ENCODE measurements at regions not wholly inside any gene's neighbourhood (a gene's known extent, or its start where the extent isn't known, plus 50 kb on each side); places are given as distances from the start of the nearest gene placed in this dataset.
"Not testable (repeated sequence)": the region's sequence is repeated elsewhere in the genome, so short reads cannot be mapped to it uniquely, and the experiment has no call there.

DNA sequence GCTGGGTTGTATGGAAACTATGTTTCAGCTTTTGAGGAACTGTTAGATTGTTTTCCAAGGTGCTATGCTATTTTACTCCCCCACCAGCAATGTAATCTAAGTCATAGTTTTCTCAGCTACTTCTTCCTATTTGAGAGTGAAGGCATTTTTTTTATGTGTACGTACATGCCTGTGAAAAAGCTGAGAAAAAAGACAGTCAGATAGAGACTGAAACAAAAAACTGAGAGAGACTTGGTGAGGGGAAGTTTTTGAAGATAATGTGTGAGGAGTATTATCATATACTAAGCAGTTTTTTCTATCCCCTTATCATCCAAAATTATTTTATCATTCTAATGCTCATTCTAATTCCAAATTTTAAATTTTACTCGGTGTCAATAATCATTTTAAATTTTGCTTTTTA, 780.0 kb downstream of the BCKDHB start:
- Histone ChIP-seq H3K27me3 (ENCODE audit: low read length) (no peaks in the 10 kb centered on the region), H3K9ac (ENCODE audit: low read length) (no peak overlapping the region), H2AFZ (ENCODE audit: low read length) (no peak overlapping the region), H3K79me2 (ENCODE audit: low read length) (no peaks in the 10 kb centered on the region), H3K9me3 (ENCODE audit: low read length) (no peaks in the 10 kb centered on the region; the same call in 1 of the 2 replicates), H3K4me2 (ENCODE audit: low read depth, low read length, poor library complexity, severe bottlenecking) (no peak overlapping the region), H4K20me1 (ENCODE audit: insufficient read depth, low read depth, low read length) (no peaks in the 10 kb centered on the region), H3K4me3 (ENCODE audit: low read length) (no peak overlapping the region), H3K9me2 (replicated peaks; ENCODE audit: insufficient read depth, low read length) (no peaks in the 10 kb centered on the region), H3K4me1 (ENCODE audit: low read length) (no peaks in the 10 kb centered on the region), H3K27ac (ENCODE audit: low read length) (no peak overlapping the region), H3K36me3 (ENCODE audit: insufficient read depth, low read length) (no peaks in the 10 kb centered on the region)
- no peak for DNase-seq

DNA sequence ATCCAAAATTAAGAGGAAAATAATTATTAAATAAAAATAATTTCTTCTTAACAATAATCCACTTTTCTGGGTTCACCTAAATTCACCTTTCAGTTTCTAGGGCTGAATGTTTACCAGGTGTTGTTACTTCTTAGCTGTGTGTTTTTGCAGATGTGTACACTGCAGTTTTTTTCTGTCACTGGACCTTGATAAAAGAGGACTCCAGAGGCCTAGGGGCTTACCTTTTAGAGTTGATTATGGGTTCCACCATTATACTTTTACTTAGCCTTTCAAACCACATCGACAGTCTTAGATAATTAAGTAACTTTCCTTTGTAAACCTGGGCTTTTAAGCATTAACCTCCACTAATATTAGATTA, 766.5 kb downstream of the BCKDHB start:
- Histone ChIP-seq H3K4me3 (ENCODE audit: low read length) (no peak overlapping the region), H3K79me2 (ENCODE audit: low read length) (no peaks in the 10 kb centered on the region), H3K27me3 (ENCODE audit: low read length) (no peaks in the 10 kb centered on the region), H4K20me1 (ENCODE audit: insufficient read depth, low read depth, low read length) (no peaks in the 10 kb centered on the region), H3K4me2 (ENCODE audit: low read depth, low read length, poor library complexity, severe bottlenecking) (no peak overlapping the region), H2AFZ (ENCODE audit: low read length) (no peak overlapping the region), H3K36me3 (ENCODE audit: insufficient read depth, low read length) (no peaks in the 10 kb centered on the region), H3K9me3 (ENCODE audit: low read length) (peaks cover 3% of the 10 kb centered on the region; the same call in 1 of the 2 replicates), H3K9ac (ENCODE audit: low read length) (no peak overlapping the region), H3K9me2 (replicated peaks; ENCODE audit: insufficient read depth, low read length) (no peaks in the 10 kb centered on the region), H3K4me1 (ENCODE audit: low read length) (no peaks in the 10 kb centered on the region), H3K27ac (ENCODE audit: low read length) (no peak overlapping the region)
- DNase-seq, result no peak

DNA sequence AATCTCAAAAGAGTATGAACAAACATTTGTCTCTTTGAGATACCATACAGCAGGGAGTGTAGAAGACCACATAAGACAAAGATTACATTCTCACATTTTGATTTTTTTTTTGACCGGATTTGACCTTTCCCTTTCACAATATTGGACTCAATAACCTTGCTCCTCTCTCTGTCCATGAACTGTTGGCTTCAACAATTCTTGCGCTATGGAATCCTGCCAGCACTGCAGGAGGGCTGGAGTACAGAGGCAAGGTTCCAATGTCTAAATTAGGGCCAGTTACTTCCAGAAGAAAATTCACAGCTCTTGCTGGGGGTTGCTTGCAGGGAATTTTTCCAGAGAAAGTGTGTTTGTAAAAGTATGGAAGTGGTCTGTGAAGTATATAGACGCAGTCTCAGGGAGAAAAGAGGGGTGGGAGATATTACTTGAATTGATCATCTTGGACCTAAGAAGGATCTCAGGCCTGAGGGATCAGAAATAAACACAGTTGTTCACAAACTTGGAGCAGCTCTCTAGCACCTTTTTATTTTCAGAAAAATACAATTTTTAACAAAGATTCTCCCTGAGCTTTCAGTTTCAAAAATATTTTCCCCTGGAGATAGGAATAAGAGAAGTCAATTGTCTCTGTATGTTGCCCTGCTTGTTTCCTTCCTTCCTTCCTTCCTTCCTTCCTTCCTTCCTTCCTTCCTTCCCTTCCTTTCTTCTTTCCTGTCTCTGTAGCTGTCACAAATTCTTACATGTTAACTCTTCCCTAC, 765.9 kb downstream of the BCKDHB start:
- no peak overlapping the region for H2AFZ ChIP-seq (ENCODE audit: low read length)
- no peak overlapping the region for H3K27ac ChIP-seq (ENCODE audit: low read length)
- no peak overlapping the region for H3K9ac ChIP-seq (ENCODE audit: low read length)
- H3K4me2 ChIP-seq (ENCODE audit: low read depth, low read length, poor library complexity, severe bottlenecking), result no peak overlapping the region
- H3K4me3 ChIP-seq (ENCODE audit: low read length), result no peak overlapping the region
- no peak for DNase-seq
- no peaks in the 10 kb centered on the region for H3K9me2 ChIP-seq (replicated peaks; ENCODE audit: insufficient read depth, low read length)
- H3K27me3 ChIP-seq (ENCODE audit: low read length), result no peaks in the 10 kb centered on the region
- no peaks in the 10 kb centered on the region for H4K20me1 ChIP-seq (ENCODE audit: insufficient read depth, low read depth, low read length)
- H3K4me1 ChIP-seq (ENCODE audit: low read length), result no peaks in the 10 kb centered on the region
- H3K9me3 ChIP-seq (ENCODE audit: low read length), result peaks cover 3% of the 10 kb centered on the region; the same call in 1 of the 2 replicates
- no peaks in the 10 kb centered on the region for H3K79me2 ChIP-seq (ENCODE audit: low read length)
- H3K36me3 ChIP-seq (ENCODE audit: insufficient read depth, low read length), result no peaks in the 10 kb centered on the region

GRCh38 chr6:80862756-80863155, 756.3 kb downstream of the BCKDHB start:
- Histone ChIP-seq H3K27ac (ENCODE audit: low read length) (no peak overlapping the region), H3K4me1 (ENCODE audit: low read length) (no peaks in the 10 kb centered on the region), H3K9ac (ENCODE audit: low read length) (no peak overlapping the region), H3K4me2 (ENCODE audit: low read depth, low read length, poor library complexity, severe bottlenecking) (no peak overlapping the region), H3K9me3 (ENCODE audit: low read length) (0 out of 2 replicates have a peak, but pooled peaks cover 3% of the 10 kb centered on the region), H3K79me2 (ENCODE audit: low read length) (no peaks in the 10 kb centered on the region), H3K9me2 (replicated peaks; ENCODE audit: insufficient read depth, low read length) (no peaks in the 10 kb centered on the region), H3K36me3 (ENCODE audit: insufficient read depth, low read length) (no peaks in the 10 kb centered on the region), H4K20me1 (ENCODE audit: insufficient read depth, low read depth, low read length) (no peaks in the 10 kb centered on the region), H2AFZ (ENCODE audit: low read length) (no peak overlapping the region), H3K27me3 (ENCODE audit: low read length) (no peaks in the 10 kb centered on the region), H3K4me3 (ENCODE audit: low read length) (no peak overlapping the region)
- DNase-seq, result no peak

DNA sequence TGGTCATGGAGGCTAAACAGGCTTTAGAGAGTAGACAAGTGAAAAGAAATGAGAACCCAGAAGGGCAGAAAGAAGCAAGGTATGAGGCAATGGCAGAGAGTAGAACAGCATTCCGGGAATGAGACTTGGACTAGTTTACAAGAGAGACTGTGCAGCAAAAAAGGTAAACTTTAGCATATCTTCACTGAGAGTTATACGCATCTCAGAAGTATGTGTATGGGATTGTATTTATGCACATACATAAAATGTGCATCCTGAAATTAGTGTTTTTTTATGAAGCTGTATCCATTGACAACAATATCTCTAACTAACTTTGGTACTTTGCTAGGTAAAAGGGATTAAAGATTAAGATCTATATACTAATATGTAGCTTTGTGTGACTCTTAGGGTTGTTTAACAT, 753.6 kb downstream of the BCKDHB start:
- no peaks in the 10 kb centered on the region for H3K27me3 ChIP-seq (ENCODE audit: low read length)
- DNase-seq, result no peak
- no peak overlapping the region for H3K4me2 ChIP-seq (ENCODE audit: low read depth, low read length, poor library complexity, severe bottlenecking)
- H4K20me1 ChIP-seq (ENCODE audit: insufficient read depth, low read depth, low read length), result no peaks in the 10 kb centered on the region
- 0 out of 2 replicates have a peak, but pooled peaks cover 3% of the 10 kb centered on the region for H3K9me3 ChIP-seq (ENCODE audit: low read length)
- H2AFZ ChIP-seq (ENCODE audit: low read length), result no peak overlapping the region
- no peaks in the 10 kb centered on the region for H3K79me2 ChIP-seq (ENCODE audit: low read length)
- no peak overlapping the region for H3K9ac ChIP-seq (ENCODE audit: low read length)
- no peak overlapping the region for H3K27ac ChIP-seq (ENCODE audit: low read length)
- H3K9me2 ChIP-seq (replicated peaks; ENCODE audit: insufficient read depth, low read length), result no peaks in the 10 kb centered on the region
- no peaks in the 10 kb centered on the region for H3K36me3 ChIP-seq (ENCODE audit: insufficient read depth, low read length)
- H3K4me3 ChIP-seq (ENCODE audit: low read length), result no peak overlapping the region
- H3K4me1 ChIP-seq (ENCODE audit: low read length), result no peaks in the 10 kb centered on the region

DNA sequence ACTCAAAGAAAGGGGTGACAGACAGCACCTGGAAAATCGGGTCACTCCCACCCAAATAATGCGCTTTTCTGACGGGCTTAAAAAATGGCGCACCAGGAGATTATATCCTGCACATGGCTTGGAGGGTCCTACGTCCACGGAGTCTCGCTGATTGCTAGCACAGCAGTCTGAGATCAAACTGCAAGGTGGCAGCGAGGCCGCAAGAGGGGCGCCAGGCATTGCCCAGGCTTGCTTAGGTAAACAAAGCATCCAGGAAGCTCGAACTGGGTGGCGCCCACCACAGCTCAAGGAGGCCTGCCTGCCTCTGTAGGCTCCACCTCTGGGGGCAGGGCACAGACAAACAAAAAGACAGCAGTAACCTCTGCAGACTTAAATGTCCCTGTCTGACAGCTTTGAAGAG, 741.5 kb downstream of the BCKDHB start:
- H2AFZ ChIP-seq (ENCODE audit: low read length); H3K4me1 ChIP-seq (ENCODE audit: low read length); H3K4me3 ChIP-seq (ENCODE audit: low read length); H4K20me1 ChIP-seq (ENCODE audit: insufficient read depth, low read depth, low read length); H3K9me2 ChIP-seq (replicated peaks; ENCODE audit: insufficient read depth, low read length); H3K9ac ChIP-seq (ENCODE audit: low read length); H3K36me3 ChIP-seq (ENCODE audit: insufficient read depth, low read length); H3K27me3 ChIP-seq (ENCODE audit: low read length); H3K4me2 ChIP-seq (ENCODE audit: low read depth, low read length, poor library complexity, severe bottlenecking); DNase-seq; H3K27ac ChIP-seq (ENCODE audit: low read length); H3K79me2 ChIP-seq (ENCODE audit: low read length): not testable (repeated sequence)
- H3K9me3 ChIP-seq (ENCODE audit: low read length), result peaks cover 18% of the 10 kb centered on the region

GRCh38 chr6:80832337-80832736, 725.9 kb downstream of the BCKDHB start:
- Histone ChIP-seq H4K20me1 (ENCODE audit: insufficient read depth, low read depth, low read length) (no peaks in the 10 kb centered on the region), H3K79me2 (ENCODE audit: low read length) (no peaks in the 10 kb centered on the region), H2AFZ (ENCODE audit: low read length) (no peak overlapping the region), H3K9me3 (ENCODE audit: low read length) (no peaks in the 10 kb centered on the region), H3K9me2 (replicated peaks; ENCODE audit: insufficient read depth, low read length) (no peaks in the 10 kb centered on the region), H3K27ac (ENCODE audit: low read length) (no peak overlapping the region), H3K4me3 (ENCODE audit: low read length) (no peak overlapping the region), H3K4me1 (ENCODE audit: low read length) (no peaks in the 10 kb centered on the region), H3K27me3 (ENCODE audit: low read length) (no peaks in the 10 kb centered on the region), H3K9ac (ENCODE audit: low read length) (no peak overlapping the region), H3K36me3 (ENCODE audit: insufficient read depth, low read length) (no peaks in the 10 kb centered on the region), H3K4me2 (ENCODE audit: low read depth, low read length, poor library complexity, severe bottlenecking) (no peak overlapping the region)
- DNase-seq, result no peak

- Histone ChIP-seq H3K27me3 (ENCODE audit: low read length) (no peaks in the 10 kb centered on the region), H3K36me3 (ENCODE audit: insufficient read depth, low read length) (no peaks in the 10 kb centered on the region), H3K79me2 (ENCODE audit: low read length) (no peaks in the 10 kb centered on the region), H3K4me2 (ENCODE audit: low read depth, low read length, poor library complexity, severe bottlenecking) (no peak overlapping the region), H3K9ac (ENCODE audit: low read length) (no peak overlapping the region), H3K9me2 (replicated peaks; ENCODE audit: insufficient read depth, low read length) (no peaks in the 10 kb centered on the region), H3K27ac (ENCODE audit: low read length) (no peak overlapping the region), H3K4me3 (ENCODE audit: low read length) (no peak overlapping the region), H4K20me1 (ENCODE audit: insufficient read depth, low read depth, low read length) (no peaks in the 10 kb centered on the region), H3K4me1 (ENCODE audit: low read length) (no peaks in the 10 kb centered on the region), H2AFZ (ENCODE audit: low read length) (no peak overlapping the region), H3K9me3 (ENCODE audit: low read length) (no peaks in the 10 kb centered on the region; the same call in 1 of the 2 replicates)
- no peak for DNase-seq
These were observed 686.9 kb downstream of the BCKDHB start for GRCh38 chr6:80793411-80793810.

Data from Karpas-422 (cell line).